HFF-Myc (cell line): ENCODE measurements at regions not wholly inside any gene's neighbourhood (a gene's known extent, or its start where the extent isn't known, plus 50 kb on each side); places are given as distances from the start of the nearest gene placed in this dataset.

Experiments used
- DNase-seq: peaks from one replicate; pipeline ENCODE4 v3.0.0-alpha.2; 2011; ENCODE audit warnings: low read depth; ENCODE audit errors: extremely low read depth
- H3K4me3 ChIP-seq: replicated peaks from 2 replicates; pipeline ENCODE4 v1.5.1; 2011; ENCODE audit warnings: low read depth, mild to moderate bottlenecking, control low read depth, low read length
- TF ChIP-seq, protein P1 (sequence below): IDR thresholded peaks from 2 replicates; pipeline ENCODE4 v1.5.1; 2012; ENCODE audit warnings: mild to moderate bottlenecking, low read depth, low read length, control low read depth; ENCODE audit errors: missing control alignments

DNA sequence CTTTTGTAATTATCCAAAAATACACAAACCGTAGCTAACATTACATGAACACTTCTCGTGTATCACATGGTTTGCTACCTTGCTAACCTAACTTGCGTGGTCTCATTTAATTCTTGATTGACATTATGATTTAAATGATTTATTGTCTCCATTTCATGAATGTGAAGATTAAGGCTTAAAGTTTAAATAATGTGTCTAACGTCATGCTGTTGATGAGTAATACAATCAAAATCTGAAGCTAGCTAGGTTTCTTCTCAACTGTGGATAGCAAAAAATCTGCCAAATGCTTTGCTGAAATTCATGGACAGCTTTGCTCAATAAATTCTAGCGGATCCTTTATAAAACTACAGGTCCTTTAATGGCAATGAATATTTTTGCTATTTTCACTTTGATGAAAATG, 274.1 kb upstream of the MC4R start:
- no peak overlapping the region for H3K4me3 ChIP-seq
- DNase-seq, result no peak
- TF ChIP-seq, protein P1, sequence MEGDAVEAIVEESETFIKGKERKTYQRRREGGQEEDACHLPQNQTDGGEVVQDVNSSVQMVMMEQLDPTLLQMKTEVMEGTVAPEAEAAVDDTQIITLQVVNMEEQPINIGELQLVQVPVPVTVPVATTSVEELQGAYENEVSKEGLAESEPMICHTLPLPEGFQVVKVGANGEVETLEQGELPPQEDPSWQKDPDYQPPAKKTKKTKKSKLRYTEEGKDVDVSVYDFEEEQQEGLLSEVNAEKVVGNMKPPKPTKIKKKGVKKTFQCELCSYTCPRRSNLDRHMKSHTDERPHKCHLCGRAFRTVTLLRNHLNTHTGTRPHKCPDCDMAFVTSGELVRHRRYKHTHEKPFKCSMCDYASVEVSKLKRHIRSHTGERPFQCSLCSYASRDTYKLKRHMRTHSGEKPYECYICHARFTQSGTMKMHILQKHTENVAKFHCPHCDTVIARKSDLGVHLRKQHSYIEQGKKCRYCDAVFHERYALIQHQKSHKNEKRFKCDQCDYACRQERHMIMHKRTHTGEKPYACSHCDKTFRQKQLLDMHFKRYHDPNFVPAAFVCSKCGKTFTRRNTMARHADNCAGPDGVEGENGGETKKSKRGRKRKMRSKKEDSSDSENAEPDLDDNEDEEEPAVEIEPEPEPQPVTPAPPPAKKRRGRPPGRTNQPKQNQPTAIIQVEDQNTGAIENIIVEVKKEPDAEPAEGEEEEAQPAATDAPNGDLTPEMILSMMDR, result no peak

DNA sequence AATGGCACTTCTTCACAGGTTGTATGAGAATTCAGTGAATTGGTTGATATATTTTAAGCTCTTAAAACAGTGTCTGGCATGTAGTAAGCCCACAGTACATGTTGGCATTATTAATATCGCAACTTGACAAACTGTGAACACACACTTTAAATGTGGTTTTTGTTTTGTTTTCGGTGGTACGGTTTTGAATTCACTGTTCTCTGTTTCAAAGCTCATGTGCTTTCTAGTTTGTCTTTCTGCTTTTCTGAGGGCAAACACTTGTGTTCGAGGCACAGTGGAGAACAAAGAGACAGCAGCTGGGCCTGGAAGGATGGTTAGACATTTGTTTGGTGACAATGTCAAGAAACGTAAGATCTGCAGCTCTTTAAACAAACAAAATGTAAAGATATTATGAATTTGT, 276.5 kb upstream of the MC4R start:
- TF ChIP-seq, protein P1, result no peak
- no peak for DNase-seq
- H3K4me3 ChIP-seq, result no peak overlapping the region

DNA sequence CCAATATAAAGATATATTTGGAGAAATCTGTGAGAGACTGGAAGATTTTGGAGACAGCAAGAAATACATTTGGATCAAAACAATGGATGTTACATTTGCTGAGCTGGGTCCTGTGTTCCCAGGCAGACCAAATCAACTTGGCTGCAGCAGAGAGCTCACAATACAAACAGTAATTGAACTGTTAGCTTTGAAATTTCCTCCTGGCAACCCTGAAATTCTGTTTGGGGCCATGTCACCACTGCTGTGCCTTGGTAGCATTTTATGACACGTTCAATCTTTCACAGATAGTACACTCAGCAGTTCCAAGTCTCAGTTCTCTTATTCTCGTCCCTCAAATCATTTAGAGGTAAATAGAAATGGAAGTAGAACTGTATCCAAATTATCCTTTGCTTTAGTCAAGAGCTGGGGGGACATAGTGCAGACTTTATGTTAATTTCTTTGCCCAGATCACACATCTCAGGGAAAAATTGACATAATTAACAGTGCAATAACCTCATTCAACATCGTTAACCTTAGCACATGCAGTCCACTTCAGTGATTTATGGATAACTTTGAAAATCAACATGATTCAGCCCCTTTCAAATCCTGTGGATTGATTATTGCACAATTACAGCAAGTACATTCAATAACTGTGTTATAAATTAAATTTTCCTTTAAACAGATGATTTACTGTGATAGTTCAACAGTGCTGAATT, 277.4 kb upstream of the MC4R start:
- TF ChIP-seq, protein P1, result no peak
- no peak for DNase-seq
- H3K4me3 ChIP-seq, result no peak overlapping the region

- DNase-seq, result no peak
- TF ChIP-seq, protein P1, result no peak
- no peak overlapping the region for H3K4me3 ChIP-seq
Measured at GRCh38 chr18:60654298-60654697, 281.7 kb upstream of the MC4R start.

DNA sequence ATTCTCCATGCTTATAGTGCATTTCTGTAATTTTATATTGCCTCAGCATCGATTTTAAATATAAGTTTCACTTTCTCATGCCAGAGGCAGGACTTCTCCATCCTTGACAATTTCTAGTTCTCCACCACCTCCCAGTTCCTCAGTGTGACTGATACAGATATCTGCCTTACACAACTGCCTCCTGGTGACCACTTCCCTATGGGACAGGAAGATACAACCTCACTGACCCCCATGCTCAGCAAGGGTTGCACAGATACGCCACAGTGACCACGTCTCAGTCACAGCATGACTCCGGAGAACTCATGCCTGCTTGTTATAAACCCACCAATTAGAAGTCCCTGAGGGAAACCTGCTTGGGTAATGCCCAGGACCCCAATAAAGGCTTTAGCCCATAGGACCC, 284.0 kb upstream of the MC4R start:
- DNase-seq, result no peak
- no peak overlapping the region for H3K4me3 ChIP-seq
- TF ChIP-seq, protein P1, result no peak

- no peak for DNase-seq
- TF ChIP-seq, protein P1, result no peak
- no peak overlapping the region for H3K4me3 ChIP-seq
Measured at GRCh38 chr18:60662491-60662890, 289.9 kb upstream of the MC4R start.
